PC-3 (cell line): ENCODE measurements at regions not wholly inside any gene's neighbourhood (a gene's known extent, or its start where the extent isn't known, plus 50 kb on each side); places are given as distances from the start of the nearest gene placed in this dataset.
"Not testable (repeated sequence)": the region's sequence is repeated elsewhere in the genome, so short reads cannot be mapped to it uniquely, and the experiment has no call there.

Source experiments
- CTCF ChIP-seq: fragments of 300-600 bp; sonication (generic); conservative IDR thresholded peaks from 2 replicates; pipeline ENCODE4 v1.5.1; 2017; ENCODE audit warnings: antibody characterized with exemption, low read depth, mild to moderate bottlenecking, low read length
- EZH2 ChIP-seq: fragments of 300-600 bp; sonication (generic); IDR thresholded peaks from one replicate; pipeline ENCODE4 v1.6.1; 2017; ENCODE audit warnings: antibody characterized with exemption, mild to moderate bottlenecking, low read length; ENCODE audit not compliant: unreplicated experiment
- EZH2phosphoT487 ChIP-seq: fragments of 300-600 bp; sonication (generic); IDR thresholded peaks from 2 replicates; pipeline ENCODE4 v1.6.1; 2018; ENCODE audit warnings: mild to moderate bottlenecking, antibody characterized with exemption, low read length, borderline replicate concordance

- peak; percentile 23; the same call in 1 of the 2 replicates for TF ChIP-seq CTCF
- not testable (repeated sequence) for TF ChIP-seq EZH2phosphoT487, EZH2
These were observed 50.9 kb upstream of the IGFBP5 start for GRCh38 chr2:216746268-216746667.
